SJSA1 (cell line): ENCODE measurements at regions not wholly inside any gene's neighbourhood (a gene's known extent, or its start where the extent isn't known, plus 50 kb on each side); places are given as distances from the start of the nearest gene placed in this dataset.
A peak's percentile ranks its signal among the peaks of the same experiment; 100 is the strongest.
"Not testable (repeated sequence)": the region's sequence is repeated elsewhere in the genome, so short reads cannot be mapped to it uniquely, and the experiment has no call there.

ENCODE experiments used
- DNase-seq, 2 experiments: peaks; one replicate each; pipeline ENCODE4 v3.0.0-alpha.2; 2015 to 2020; ENCODE audit warnings: low spot score in 2 of 2, low read depth in 1 of 2
- H3K27ac ChIP-seq: fragments of 250-450 bp; sonication (Bioruptor Pico); 2 replicates; pipeline ENCODE4 v1.5.1; 2020; ENCODE audit warnings: mild to moderate bottlenecking, moderate library complexity
- H3K27me3 ChIP-seq: fragments of 250-450 bp; sonication (Bioruptor Pico); replicated peaks from 2 replicates; pipeline ENCODE4 v1.5.1; 2020; ENCODE audit warnings: mild to moderate bottlenecking, moderate library complexity
- H3K36me3 ChIP-seq: fragments of 250-450 bp; sonication (Bioruptor Pico); 2 replicates; pipeline ENCODE4 v1.5.1; 2020; ENCODE audit warnings: mild to moderate bottlenecking
- H3K4me1 ChIP-seq: fragments of 250-450 bp; sonication (Bioruptor Pico); replicated peaks from 2 replicates; pipeline ENCODE4 v1.6.1; 2021; ENCODE audit warnings: mild to moderate bottlenecking
- H3K4me3 ChIP-seq: fragments of 250-450 bp; sonication (Bioruptor Pico); 2 replicates; pipeline ENCODE4 v1.5.1; 2020; ENCODE audit warnings: mild to moderate bottlenecking
- H3K9me3 ChIP-seq: fragments of 250-450 bp; sonication (Bioruptor Pico); replicated peaks from 2 replicates; pipeline ENCODE4 v1.5.1; 2020; ENCODE audit warnings: mild to moderate bottlenecking

- no peak for DNase-seq
- H3K4me3 ChIP-seq: no peak overlapping the region
- H3K27me3 ChIP-seq: no peaks in the 10 kb centered on the region
- H3K4me1 ChIP-seq: no peaks in the 10 kb centered on the region
- H3K36me3 ChIP-seq: no peaks in the 10 kb centered on the region
- no peaks in the 10 kb centered on the region for H3K9me3 ChIP-seq
- H3K27ac ChIP-seq: no peak overlapping the region
Measured at GRCh38 chr2:49780949-49781348, 626.6 kb upstream of the FSHR start.

DNA sequence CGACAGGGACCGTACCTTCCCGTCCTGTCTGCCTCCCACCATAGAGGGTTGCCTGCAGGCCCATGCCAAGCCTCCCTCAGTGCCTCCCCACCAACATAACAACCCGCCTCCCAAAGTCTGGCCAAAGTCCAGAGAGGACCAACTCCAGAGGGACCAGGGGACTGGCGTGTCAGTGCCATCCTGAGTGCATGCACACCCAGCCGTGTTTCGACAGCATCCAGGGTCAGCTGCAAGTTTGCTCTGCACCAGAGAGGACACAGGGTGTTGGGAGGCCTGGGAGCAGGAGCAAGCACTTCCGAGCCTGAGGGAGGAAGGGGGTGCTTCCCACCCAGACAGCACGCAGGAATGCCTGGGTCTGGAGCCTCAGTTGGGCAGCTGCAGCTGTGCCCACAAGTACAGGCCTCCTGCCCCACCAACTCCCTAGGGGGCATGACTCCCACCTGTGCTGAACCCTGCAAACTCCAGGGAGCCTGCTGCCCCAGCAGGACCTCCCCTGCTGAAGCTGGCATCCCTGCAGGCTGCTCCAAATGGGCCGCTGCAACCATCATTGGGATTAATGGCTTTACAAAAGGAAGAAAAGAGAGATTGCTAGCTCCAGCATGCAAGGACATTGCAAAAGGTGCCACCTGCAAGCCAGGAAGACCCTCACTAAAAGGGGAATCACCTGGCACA lies 618.1 kb upstream of the FSHR start:
- Histone ChIP-seq H3K9me3 (no peaks in the 10 kb centered on the region), H3K27me3 (no peaks in the 10 kb centered on the region), H3K27ac (no peak overlapping the region), H3K36me3 (no peaks in the 10 kb centered on the region), H3K4me3 (no peak overlapping the region), H3K4me1 (no peaks in the 10 kb centered on the region)
- DNase-seq: no peak

- H3K4me3 ChIP-seq: no peak overlapping the region
- no peaks in the 10 kb centered on the region for H3K36me3 ChIP-seq
Measured at GRCh38 chr2:49770919-49771318, 616.6 kb upstream of the FSHR start.

DNA sequence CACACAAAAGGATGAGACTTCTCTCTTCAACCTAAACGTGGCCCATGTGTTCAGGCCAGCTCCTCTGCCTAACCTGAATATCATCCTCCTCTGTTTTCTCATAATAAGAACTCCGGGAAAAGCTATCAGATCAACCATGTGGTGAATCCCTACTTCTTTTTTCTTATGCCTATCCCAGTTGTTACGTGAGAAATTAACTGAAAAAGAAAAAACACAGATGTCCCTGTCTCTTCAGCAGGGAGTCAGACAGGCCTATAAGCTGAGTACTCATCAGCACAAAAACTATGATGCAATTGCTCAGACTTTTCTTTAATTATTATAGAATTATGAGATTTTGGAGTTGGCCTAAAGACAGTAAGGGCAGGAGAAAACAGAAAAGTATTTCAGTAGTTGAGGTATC lies 613.0 kb upstream of the FSHR start:
- no peak overlapping the region for H3K4me3 ChIP-seq
- no peak for DNase-seq
- H3K27ac ChIP-seq: no peak overlapping the region
- no peaks in the 10 kb centered on the region for H3K27me3 ChIP-seq
- H3K4me1 ChIP-seq: no peaks in the 10 kb centered on the region
- H3K9me3 ChIP-seq: no peaks in the 10 kb centered on the region
- no peaks in the 10 kb centered on the region for H3K36me3 ChIP-seq

More at GRCh38 chr2:49770919-49771318, 616.6 kb upstream of the FSHR start:
- Histone ChIP-seq H3K9me3 (no peaks in the 10 kb centered on the region), H3K4me1 (no peaks in the 10 kb centered on the region), H3K27me3 (no peaks in the 10 kb centered on the region), H3K27ac (no peak overlapping the region)
- peak in 1 of 2 experiments; percentile 37 for DNase-seq

GRCh38 chr2:49755777-49756176 lies 601.5 kb upstream of the FSHR start:
- DNase-seq: no peak
- H3K4me1 ChIP-seq: no peaks in the 10 kb centered on the region

GRCh38 chr2:49754381-49754780 lies 600.1 kb upstream of the FSHR start:
- Histone ChIP-seq H3K4me3 (no peak overlapping the region), H3K36me3 (no peaks in the 10 kb centered on the region), H3K27ac (no peak overlapping the region), H3K9me3 (no peaks in the 10 kb centered on the region), H3K27me3 (no peaks in the 10 kb centered on the region), H3K4me1 (no peaks in the 10 kb centered on the region)
- no peak for DNase-seq

More at GRCh38 chr2:49755777-49756176, 601.5 kb upstream of the FSHR start:
- H3K9me3 ChIP-seq: no peaks in the 10 kb centered on the region
- no peaks in the 10 kb centered on the region for H3K27me3 ChIP-seq
- no peak overlapping the region for H3K4me3 ChIP-seq
- no peak overlapping the region for H3K27ac ChIP-seq
- H3K36me3 ChIP-seq: no peaks in the 10 kb centered on the region

DNA sequence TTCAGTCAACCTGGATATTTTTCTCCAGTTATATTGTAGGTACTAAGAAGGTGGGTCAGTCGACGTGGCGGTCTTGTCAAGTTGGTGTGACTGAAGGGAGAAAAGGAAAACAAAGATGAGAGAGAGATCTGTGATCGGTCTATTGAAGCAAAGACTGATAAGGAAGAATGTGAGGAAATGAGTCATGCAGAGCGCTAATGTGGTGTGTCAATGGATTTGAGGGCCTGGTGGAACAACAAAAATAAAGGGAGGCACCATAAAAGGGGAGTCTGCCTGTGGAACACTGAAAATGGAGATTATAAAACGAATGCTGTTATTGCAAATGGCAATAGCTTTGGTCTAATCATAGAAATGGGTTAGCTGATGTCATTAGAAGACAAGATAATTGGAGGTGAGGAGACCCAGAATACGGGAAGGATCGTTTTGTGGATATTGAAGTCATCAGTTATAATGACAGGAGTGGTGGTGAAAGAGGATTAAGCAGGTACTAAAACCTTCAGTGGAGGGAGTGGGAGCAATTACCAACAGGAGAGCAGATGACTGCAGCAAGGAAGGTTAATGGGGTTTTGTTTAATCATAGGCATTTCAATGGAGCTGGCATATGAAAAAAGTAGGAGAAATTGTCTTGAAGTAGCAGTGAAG lies 599.1 kb upstream of the FSHR start:
- Histone ChIP-seq H3K27me3 (no peaks in the 10 kb centered on the region), H3K4me1 (no peaks in the 10 kb centered on the region), H3K36me3 (no peaks in the 10 kb centered on the region), H3K4me3 (no peak overlapping the region), H3K27ac (no peak overlapping the region), H3K9me3 (no peaks in the 10 kb centered on the region; the same call in 1 of the 2 replicates)
- DNase-seq: no peak

DNA sequence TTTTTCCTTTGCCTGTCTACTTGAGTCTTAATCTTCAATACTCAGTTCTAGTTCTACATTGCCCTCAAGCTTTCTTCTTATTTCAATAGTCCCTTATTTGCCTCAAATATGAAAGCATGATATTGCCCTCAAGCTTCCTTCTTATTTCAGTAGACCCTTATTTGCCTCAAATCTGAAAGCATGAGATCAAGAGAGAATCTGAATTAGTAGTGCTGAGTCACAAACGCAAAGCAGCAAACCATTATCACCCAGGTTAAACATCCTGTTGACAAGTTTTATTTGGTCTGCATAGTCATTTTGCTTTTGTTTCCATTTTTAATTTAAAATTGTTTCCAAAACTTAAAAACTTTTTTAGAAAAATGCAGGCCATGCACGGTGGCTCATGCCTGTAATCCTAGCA lies 583.3 kb upstream of the FSHR start:
- Histone ChIP-seq H3K4me3 (no peak overlapping the region), H3K9me3 (no peaks in the 10 kb centered on the region), H3K27ac (no peak overlapping the region), H3K27me3 (no peaks in the 10 kb centered on the region), H3K36me3 (no peaks in the 10 kb centered on the region), H3K4me1 (no peaks in the 10 kb centered on the region)
- DNase-seq: no peak

DNA sequence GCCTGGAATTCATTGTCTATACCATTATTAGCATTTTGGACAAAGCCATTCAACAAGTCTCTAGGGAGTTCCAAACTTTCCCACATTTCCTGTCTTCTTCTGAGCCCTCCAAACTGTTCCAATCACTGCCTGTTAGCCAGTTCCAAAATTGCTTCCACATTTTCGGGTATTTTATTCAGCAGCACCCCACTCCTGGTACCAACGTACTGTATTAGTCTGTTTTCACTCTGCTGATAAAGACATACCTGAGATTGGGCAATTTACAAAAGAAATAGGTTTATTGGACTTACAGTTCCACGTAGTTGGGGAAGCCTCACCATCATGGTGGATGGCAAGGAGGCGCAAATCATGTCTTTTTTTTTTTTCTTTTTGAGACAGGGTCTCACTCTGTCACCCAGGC lies 578.6 kb upstream of the FSHR start:
- not testable (repeated sequence) for H3K4me1 ChIP-seq, DNase-seq, H3K4me3 ChIP-seq, H3K27me3 ChIP-seq, H3K36me3 ChIP-seq, H3K9me3 ChIP-seq, H3K27ac ChIP-seq

DNA sequence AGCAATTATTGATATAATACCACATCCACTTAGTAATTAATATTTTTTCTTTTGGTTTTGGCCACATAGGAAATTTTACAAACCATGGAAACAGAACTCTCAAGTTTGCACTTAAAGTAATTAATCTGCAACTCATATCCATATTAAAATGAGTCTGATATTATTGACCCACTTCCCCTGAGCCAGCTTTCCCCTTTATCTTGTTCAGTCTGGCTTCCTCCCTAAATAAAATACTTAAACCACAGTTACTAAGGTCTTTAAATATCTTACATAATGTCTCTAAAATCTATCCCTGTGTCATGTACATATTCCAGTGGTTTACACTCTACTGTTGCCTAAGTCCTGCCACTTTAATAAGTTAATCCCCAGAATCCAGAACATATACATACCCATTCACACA lies 564.9 kb upstream of the FSHR start:
- no peak for DNase-seq
- no peaks in the 10 kb centered on the region for H3K27me3 ChIP-seq
- no peaks in the 10 kb centered on the region for H3K36me3 ChIP-seq
- H3K27ac ChIP-seq: no peak overlapping the region
- H3K9me3 ChIP-seq: no peaks in the 10 kb centered on the region
- H3K4me1 ChIP-seq: no peaks in the 10 kb centered on the region
- H3K4me3 ChIP-seq: no peak overlapping the region

DNA sequence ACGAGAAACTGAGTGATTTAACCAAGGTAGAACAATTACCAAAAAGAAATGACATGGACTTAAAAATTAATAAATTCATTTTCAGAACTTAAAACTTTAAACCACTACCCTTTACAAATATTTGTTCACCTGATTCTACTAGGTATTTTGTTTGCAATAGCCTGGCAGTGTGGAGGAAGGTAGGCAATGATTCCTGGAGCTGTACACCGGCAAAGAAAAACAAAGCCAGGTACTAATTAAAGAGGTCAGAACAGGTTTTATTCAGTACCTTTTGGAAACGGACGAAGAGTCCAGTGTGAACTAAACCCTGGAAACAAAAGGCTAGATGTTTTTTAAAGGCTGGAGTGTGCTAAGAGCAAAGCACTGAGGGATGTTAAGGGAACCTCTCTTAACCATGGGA lies 561.3 kb upstream of the FSHR start:
- H3K4me1 ChIP-seq: no peaks in the 10 kb centered on the region
- H3K36me3 ChIP-seq: no peaks in the 10 kb centered on the region
- no peaks in the 10 kb centered on the region for H3K27me3 ChIP-seq
- no peak overlapping the region for H3K4me3 ChIP-seq
- no peaks in the 10 kb centered on the region for H3K9me3 ChIP-seq
- DNase-seq: no peak
- no peak overlapping the region for H3K27ac ChIP-seq

DNA sequence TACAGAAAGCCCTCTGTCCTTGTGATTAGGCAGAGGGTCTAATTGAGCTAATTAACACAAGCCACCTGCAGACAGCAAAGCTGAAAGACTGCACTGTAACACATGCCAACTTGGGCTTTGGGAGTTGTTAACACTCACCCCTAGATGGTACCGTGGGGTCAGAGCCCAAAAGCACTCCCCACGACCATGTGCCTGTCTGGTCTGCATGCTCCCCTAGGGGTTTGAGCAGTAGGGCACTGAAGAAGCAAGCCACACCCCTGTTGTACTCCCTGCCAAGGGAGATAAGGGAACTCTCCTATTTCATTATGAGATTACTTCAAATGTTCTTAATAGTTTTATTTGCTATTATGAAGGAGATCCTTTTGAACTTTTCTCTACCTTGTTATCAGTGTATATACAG lies 560.1 kb upstream of the FSHR start:
- H3K36me3 ChIP-seq: no peaks in the 10 kb centered on the region
- H3K9me3 ChIP-seq: no peaks in the 10 kb centered on the region
- no peaks in the 10 kb centered on the region for H3K4me1 ChIP-seq
- no peaks in the 10 kb centered on the region for H3K27me3 ChIP-seq
- no peak for DNase-seq
- H3K4me3 ChIP-seq: no peak overlapping the region
- no peak overlapping the region for H3K27ac ChIP-seq

DNA sequence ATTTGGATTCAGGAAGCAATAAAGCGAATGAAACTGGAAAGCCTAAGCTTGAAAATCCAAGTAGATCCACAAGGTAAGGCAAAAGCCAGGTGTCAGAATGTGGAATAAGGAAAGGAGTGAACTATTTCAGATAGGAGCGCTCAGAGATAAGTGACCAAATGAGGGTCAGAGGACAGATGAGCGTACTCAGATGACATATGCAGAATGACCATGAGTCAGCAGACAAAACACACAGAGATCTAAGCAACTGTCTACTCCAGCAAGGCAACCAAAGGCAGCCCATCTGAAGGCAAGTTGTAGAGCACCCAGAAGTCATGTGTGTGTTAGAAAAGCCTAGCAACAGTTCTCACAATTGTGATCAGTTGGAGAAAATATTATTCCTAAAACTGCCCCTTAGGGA lies 548.4 kb upstream of the FSHR start:
- H3K36me3 ChIP-seq: no peaks in the 10 kb centered on the region
- H3K27me3 ChIP-seq: no peaks in the 10 kb centered on the region
- no peak overlapping the region for H3K27ac ChIP-seq
- no peaks in the 10 kb centered on the region for H3K9me3 ChIP-seq
- H3K4me1 ChIP-seq: no peaks in the 10 kb centered on the region
- no peak for DNase-seq
- H3K4me3 ChIP-seq: no peak overlapping the region

DNA sequence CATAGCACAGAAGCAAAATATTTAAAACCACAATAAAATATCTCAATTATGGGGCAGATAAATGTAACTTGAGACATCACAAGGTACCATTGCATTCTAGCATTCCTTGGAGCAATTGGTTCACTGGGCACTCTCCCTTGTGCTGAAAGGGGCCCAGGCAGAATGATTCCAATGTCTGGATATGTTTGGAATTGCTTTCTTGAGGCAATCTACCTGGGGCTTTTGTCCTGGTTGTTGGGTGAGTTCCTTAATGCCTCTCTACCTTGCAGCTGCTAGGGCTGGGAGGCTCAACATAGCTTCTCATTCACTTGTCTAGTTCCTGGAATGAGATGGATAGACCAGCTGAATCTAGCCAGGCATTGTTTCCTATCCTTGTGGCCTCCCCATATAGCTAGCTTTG lies 539.6 kb upstream of the FSHR start:
- DNase-seq: no peak
- Histone ChIP-seq H3K36me3 (no peaks in the 10 kb centered on the region), H3K4me3 (no peak overlapping the region), H3K27me3 (no peaks in the 10 kb centered on the region), H3K27ac (no peak overlapping the region), H3K9me3 (no peaks in the 10 kb centered on the region), H3K4me1 (no peaks in the 10 kb centered on the region)

GRCh38 chr2:49692022-49692421 lies 537.7 kb upstream of the FSHR start:
- DNase-seq, H3K4me3 ChIP-seq, H3K27ac ChIP-seq, H3K27me3 ChIP-seq, H3K9me3 ChIP-seq, H3K4me1 ChIP-seq, H3K36me3 ChIP-seq: not testable (repeated sequence)
